HCT116 (cell line): ENCODE measurements at regions not wholly inside any gene's neighbourhood (a gene's known extent, or its start where the extent isn't known, plus 50 kb on each side); places are given as distances from the start of the nearest gene placed in this dataset.
"Not testable (repeated sequence)": the region's sequence is repeated elsewhere in the genome, so short reads cannot be mapped to it uniquely, and the experiment has no call there.

Experiments used
- ATAC-seq: fragments of 200-7000 bp; cut with Tn5 transposase; 2 replicates; pipeline ENCODE4 v1.9.1; 2020; ENCODE audit warnings: mild to moderate bottlenecking, moderate library complexity
- BruUV-seq: library from RNA; stranded (reverse); fragments of 400-500 nt; replicated peaks from 2 replicates; lab custom pipeline; 2021; lab: Mats Ljungman, UMichigan
- CTCF ChIA-PET: fragments of 300-600 bp; sonication (Branson Sonifier 250); formaldehyde crosslinking; loops from one replicate; lab custom pipeline; 2021; ENCODE audit warnings: antibody characterized with exemption; lab: Charles Lee
- POLR2A ChIA-PET: fragments of 300-600, 350-600 bp; sonication (Branson Sonifier 250); formaldehyde crosslinking; loops from one replicate; lab custom pipeline; 2021; ENCODE audit warnings: antibody characterized with exemption; lab: Charles Lee
- RAD21 ChIA-PET, 2 experiments: fragments of 300-600 bp; sonication (Branson Sonifier 250); formaldehyde crosslinking; loops; one replicate each; lab custom pipeline; 2023; ENCODE audit warnings: low total read pairs in 2 of 2; ENCODE audit not compliant: uncharacterized antibody in 2 of 2, unreplicated experiment in 2 of 2, low non-redundant PET in 1 of 2; lab: Charles Lee
- DNase-seq: peaks from one replicate; pipeline ENCODE4 v3.0.0-alpha.2; 2010; ENCODE audit warnings: low read depth, low spot score
- H2AFZ ChIP-seq: fragments of 200-600 bp; shearing (Covaris generic), sonication (generic); 2 replicates; pipeline ENCODE4 v1.6.1; 2017; ENCODE audit warnings: low read depth, mixed run types, mixed read lengths, antibody characterized with exemption, low read length; ENCODE audit not compliant: poor library complexity, severe bottlenecking
- H3K27ac ChIP-seq: 2 replicates; pipeline ENCODE4 v1.5.1; 2012; ENCODE audit warnings: low read depth, low read length
- H3K27me3 ChIP-seq: fragments of 200-600 bp; sonication (generic); 2 replicates; pipeline ENCODE4 v1.6.1; 2016; ENCODE audit warnings: mixed run types, low read length, mixed read lengths; ENCODE audit not compliant: insufficient read depth
- H3K36me3 ChIP-seq, 2 experiments: fragments of 200-500 bp in 1 of 2; fragments of 200-600 bp in 1 of 2; sonication (Bioruptor generic) in 1 of 2; sonication (generic) in 1 of 2; 2 replicates each; pipeline versions ENCODE4 v1.5.1 to v1.6.1; 2014 to 2016; ENCODE audit warnings: low read length in 2 of 2, inconsistent platforms in 1 of 2, mixed read lengths in 1 of 2, mixed run types in 1 of 2; ENCODE audit not compliant: insufficient read depth in 2 of 2, control insufficient read depth in 1 of 2
- H3K4me1 ChIP-seq, 2 experiments: fragments of 200-600 bp in 1 of 2; sonication (generic) in 1 of 2; 2 replicates each; pipeline versions ENCODE4 v1.5.1 to v1.6.1; 2012 to 2017; ENCODE audit warnings: low read length in 2 of 2, inconsistent platforms in 1 of 2, mild to moderate bottlenecking in 1 of 2, mixed read lengths in 1 of 2, mixed run types in 1 of 2, moderate library complexity in 1 of 2; ENCODE audit not compliant: insufficient read depth in 2 of 2, control insufficient read depth in 1 of 2
- H3K4me2 ChIP-seq: fragments of 200-600 bp; sonication (generic); 2 replicates; pipeline ENCODE4 v1.6.1; 2017; ENCODE audit warnings: mixed run types, low read length, mixed read lengths
- H3K4me3 ChIP-seq, 2 experiments: fragments of 200-600 bp in 1 of 2; sonication (generic) in 1 of 2; replicated peaks in 1 of 2; 2 replicates each; pipeline ENCODE4 v1.5.1; 2011 to 2016; ENCODE audit warnings: low read length in 2 of 2, control low read depth in 1 of 2, low read depth in 1 of 2, mild to moderate bottlenecking in 1 of 2, mixed read lengths in 1 of 2, mixed run types in 1 of 2
- H3K79me2 ChIP-seq: fragments of 200-600 bp; sonication (generic); 2 replicates; pipeline ENCODE4 v1.6.1; 2017; ENCODE audit warnings: mild to moderate bottlenecking, mixed run types, low read length, moderate library complexity, mixed read lengths; ENCODE audit not compliant: insufficient read depth
- H3K9ac ChIP-seq: fragments of 200-600 bp; sonication (generic); 2 replicates; pipeline ENCODE4 v1.6.1; 2016; ENCODE audit warnings: low read length, mixed read lengths
- H3K9me2 ChIP-seq: fragments of 200-600 bp; sonication (generic), shearing (Covaris generic); 2 replicates; pipeline ENCODE4 v1.6.1; 2017; ENCODE audit warnings: mixed run types, mild to moderate bottlenecking, moderate library complexity; ENCODE audit not compliant: insufficient read depth
- H3K9me3 ChIP-seq, 2 experiments: fragments of 200-500 bp in 1 of 2; fragments of 200-600 bp in 1 of 2; sonication (Bioruptor generic) in 1 of 2; sonication (generic) in 1 of 2; 2 replicates each; pipeline ENCODE4 v1.6.1; 2014 to 2017; ENCODE audit warnings: low read length in 2 of 2, mixed read lengths in 2 of 2, inconsistent platforms in 1 of 2, low read depth in 1 of 2, mild to moderate bottlenecking in 1 of 2, mixed run types in 1 of 2, moderate library complexity in 1 of 2; ENCODE audit not compliant: control insufficient read depth in 1 of 2, insufficient read depth in 1 of 2
- H4K20me1 ChIP-seq: fragments of 200-600 bp; sonication (generic), shearing (Covaris generic); 2 replicates; pipeline ENCODE4 v1.6.1; 2017; ENCODE audit warnings: mixed run types, mild to moderate bottlenecking, moderate library complexity; ENCODE audit not compliant: insufficient read depth
- CBX3 ChIP-seq: IDR thresholded peaks from 2 replicates; pipeline ENCODE4 v1.6.1; 2012; ENCODE audit warnings: low read depth
- EGR1 ChIP-seq: IDR thresholded peaks from 2 replicates; pipeline ENCODE4 v1.6.1; 2012; ENCODE audit warnings: low read depth
- ELF1 ChIP-seq: IDR thresholded peaks from 2 replicates; pipeline ENCODE4 v1.6.1; 2012; ENCODE audit warnings: low read depth, borderline replicate concordance
- EZH2 ChIP-seq: fragments of 200-600 bp; sonication (generic); IDR thresholded peaks from 2 replicates; pipeline ENCODE4 v1.6.1; 2017; ENCODE audit warnings: antibody characterized with exemption, mixed run types
- EZH2phosphoT487 ChIP-seq: fragments of 200-600 bp; IDR thresholded peaks from 2 replicates; pipeline ENCODE4 v1.6.1; 2018; ENCODE audit warnings: antibody characterized with exemption, borderline replicate concordance
- FOSL1 ChIP-seq: IDR thresholded peaks from 2 replicates; pipeline ENCODE4 v1.6.1; 2012; ENCODE audit warnings: low read depth
- JUND ChIP-seq: IDR thresholded peaks from 2 replicates; pipeline ENCODE4 v1.6.1; 2012
- POLR2A ChIP-seq: IDR thresholded peaks from 2 replicates; pipeline ENCODE4 v1.7.0; 2011; ENCODE audit warnings: borderline replicate concordance; ENCODE audit not compliant: insufficient read depth, insufficient read length; ENCODE audit errors: extremely low read depth
- POLR2AphosphoS5 ChIP-seq: IDR thresholded peaks from 2 replicates; pipeline ENCODE4 v1.6.1; 2011; ENCODE audit warnings: mild to moderate bottlenecking, low read depth, low read length, moderate library complexity
- RAD21 ChIP-seq: IDR thresholded peaks from 2 replicates; pipeline ENCODE4 v1.6.1; 2012; ENCODE audit warnings: low read depth, mild to moderate bottlenecking
- SP1 ChIP-seq: IDR thresholded peaks from 2 replicates; pipeline ENCODE4 v1.6.1; 2012; ENCODE audit warnings: low read depth
- SRF ChIP-seq: IDR thresholded peaks from 2 replicates; pipeline ENCODE4 v1.6.1; 2012; ENCODE audit warnings: low read depth
- YY1 ChIP-seq: IDR thresholded peaks from 2 replicates; pipeline ENCODE4 v1.6.1; 2011; ENCODE audit warnings: low read length, low read depth, moderate library complexity, mild to moderate bottlenecking; ENCODE audit not compliant: insufficient replicate concordance; ENCODE audit errors: extremely low read depth
- ZFX ChIP-seq: fragments of 450-650 bp; IDR thresholded peaks from 2 replicates; pipeline ENCODE4 v1.6.1; 2017
- ZNF274 ChIP-seq: fragments of 200-500 bp; sonication (Bioruptor generic); IDR thresholded peaks from 2 replicates; pipeline ENCODE4 v1.6.1; 2014; ENCODE audit warnings: mild to moderate bottlenecking, low read depth, low read length, inconsistent platforms
- intact Hi-C: fragments of 100-400 bp; cut with micrococcal nuclease; formaldehyde crosslinking; loops from 2 replicates; pipeline ENCODE4 v1.10.0; 2022
- TF ChIP-seq, protein P1 (sequence below): IDR thresholded peaks from 2 replicates; pipeline ENCODE4 v1.6.1; 2012
- TF ChIP-seq, protein P2 (sequence below): IDR thresholded peaks from 2 replicates; pipeline ENCODE4 v1.6.1; 2012; ENCODE audit warnings: low read depth
- TF ChIP-seq, protein P3 (sequence below): IDR thresholded peaks from 2 replicates; pipeline ENCODE4 v1.6.1; 2011; ENCODE audit warnings: mild to moderate bottlenecking, low read length, moderate library complexity; ENCODE audit not compliant: insufficient replicate concordance; ENCODE audit errors: extremely low read depth

DNA sequence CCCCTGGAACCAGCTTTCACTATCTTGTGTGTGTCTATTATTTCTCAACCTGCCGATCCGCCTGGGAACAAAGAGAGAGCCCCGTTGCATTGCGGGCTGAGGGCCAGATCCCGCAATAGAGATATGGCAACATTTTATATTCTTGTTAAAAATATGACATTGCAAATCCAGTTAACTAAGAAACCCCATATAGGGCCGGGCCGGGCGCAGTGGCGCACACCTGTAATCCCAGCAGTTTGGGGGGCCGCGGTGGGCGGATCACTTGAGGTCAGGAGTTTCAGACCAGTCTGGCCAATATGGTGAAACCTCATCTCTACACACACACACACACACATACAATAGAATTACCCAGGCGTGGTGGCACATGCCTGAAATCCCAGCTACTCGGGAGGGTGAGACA, 1708.4 kb upstream of the IGFBP7 start:
- intact Hi-C loops, H3K4me3 ChIP-seq: not testable (repeated sequence)

DNA sequence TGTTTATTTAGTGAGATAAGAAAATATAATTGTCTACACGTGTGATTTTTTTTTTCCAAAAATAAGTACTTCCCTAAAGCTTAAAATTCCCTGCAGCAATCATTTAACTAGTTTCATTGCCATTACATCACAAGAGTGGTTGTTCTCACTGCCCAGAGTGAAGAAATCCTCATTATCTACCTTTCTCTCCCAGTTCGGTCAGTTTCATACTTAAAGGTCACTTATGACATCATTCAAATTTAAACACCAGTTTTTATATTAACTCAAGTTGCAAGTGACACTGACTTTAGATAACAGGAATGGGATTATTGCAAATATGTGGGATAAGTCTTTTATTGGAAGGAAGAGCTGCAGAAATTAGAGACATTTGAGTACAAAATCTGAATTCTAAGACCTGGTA, 1699.8 kb upstream of the IGFBP7 start:
- Histone ChIP-seq H3K4me2 (no peak overlapping the region), H3K79me2 (no peaks in the 10 kb centered on the region), H3K4me3 (no peak overlapping the region), H3K27ac (no peak overlapping the region), H2AFZ (no peak overlapping the region), H3K9ac (no peak overlapping the region), H3K9me2 (no peaks in the 10 kb centered on the region), H3K4me1 (no peaks in the 10 kb centered on the region), H4K20me1 (no peaks in the 10 kb centered on the region), H3K9me3 (peaks cover 10 to 13% of the 10 kb centered on the region in 2 experiments; a peak in 2 of 4 replicates), H3K36me3 (no peaks in the 10 kb centered on the region), H3K27me3 (no peaks in the 10 kb centered on the region)
- intact Hi-C loops = no loop called here
- no TSS peak for BruUV-seq
- ATAC-seq = no peak
- DNase-seq = no peak
- ChIA-PET CTCF (no interaction called here), RAD21 (no interaction called here), POLR2A (no interaction called here)
- TF ChIP-seq ZNF274 (no peak), EZH2phosphoT487 (no peak), ELF1 (no peak), EZH2 (no peak), FOSL1 (no peak), EGR1 (no peak), CBX3 (no peak), JUND (no peak), RAD21 (no peak), ZFX (no peak), SP1 (no peak), SRF (no peak), YY1 (no peak), POLR2A (no peak), POLR2AphosphoS5 (no peak)
- TF ChIP-seq, protein P1, sequence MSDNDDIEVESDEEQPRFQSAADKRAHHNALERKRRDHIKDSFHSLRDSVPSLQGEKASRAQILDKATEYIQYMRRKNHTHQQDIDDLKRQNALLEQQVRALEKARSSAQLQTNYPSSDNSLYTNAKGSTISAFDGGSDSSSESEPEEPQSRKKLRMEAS = no peak
- TF ChIP-seq, protein P2, sequence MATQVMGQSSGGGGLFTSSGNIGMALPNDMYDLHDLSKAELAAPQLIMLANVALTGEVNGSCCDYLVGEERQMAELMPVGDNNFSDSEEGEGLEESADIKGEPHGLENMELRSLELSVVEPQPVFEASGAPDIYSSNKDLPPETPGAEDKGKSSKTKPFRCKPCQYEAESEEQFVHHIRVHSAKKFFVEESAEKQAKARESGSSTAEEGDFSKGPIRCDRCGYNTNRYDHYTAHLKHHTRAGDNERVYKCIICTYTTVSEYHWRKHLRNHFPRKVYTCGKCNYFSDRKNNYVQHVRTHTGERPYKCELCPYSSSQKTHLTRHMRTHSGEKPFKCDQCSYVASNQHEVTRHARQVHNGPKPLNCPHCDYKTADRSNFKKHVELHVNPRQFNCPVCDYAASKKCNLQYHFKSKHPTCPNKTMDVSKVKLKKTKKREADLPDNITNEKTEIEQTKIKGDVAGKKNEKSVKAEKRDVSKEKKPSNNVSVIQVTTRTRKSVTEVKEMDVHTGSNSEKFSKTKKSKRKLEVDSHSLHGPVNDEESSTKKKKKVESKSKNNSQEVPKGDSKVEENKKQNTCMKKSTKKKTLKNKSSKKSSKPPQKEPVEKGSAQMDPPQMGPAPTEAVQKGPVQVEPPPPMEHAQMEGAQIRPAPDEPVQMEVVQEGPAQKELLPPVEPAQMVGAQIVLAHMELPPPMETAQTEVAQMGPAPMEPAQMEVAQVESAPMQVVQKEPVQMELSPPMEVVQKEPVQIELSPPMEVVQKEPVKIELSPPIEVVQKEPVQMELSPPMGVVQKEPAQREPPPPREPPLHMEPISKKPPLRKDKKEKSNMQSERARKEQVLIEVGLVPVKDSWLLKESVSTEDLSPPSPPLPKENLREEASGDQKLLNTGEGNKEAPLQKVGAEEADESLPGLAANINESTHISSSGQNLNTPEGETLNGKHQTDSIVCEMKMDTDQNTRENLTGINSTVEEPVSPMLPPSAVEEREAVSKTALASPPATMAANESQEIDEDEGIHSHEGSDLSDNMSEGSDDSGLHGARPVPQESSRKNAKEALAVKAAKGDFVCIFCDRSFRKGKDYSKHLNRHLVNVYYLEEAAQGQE = no peak
- TF ChIP-seq, protein P3, sequence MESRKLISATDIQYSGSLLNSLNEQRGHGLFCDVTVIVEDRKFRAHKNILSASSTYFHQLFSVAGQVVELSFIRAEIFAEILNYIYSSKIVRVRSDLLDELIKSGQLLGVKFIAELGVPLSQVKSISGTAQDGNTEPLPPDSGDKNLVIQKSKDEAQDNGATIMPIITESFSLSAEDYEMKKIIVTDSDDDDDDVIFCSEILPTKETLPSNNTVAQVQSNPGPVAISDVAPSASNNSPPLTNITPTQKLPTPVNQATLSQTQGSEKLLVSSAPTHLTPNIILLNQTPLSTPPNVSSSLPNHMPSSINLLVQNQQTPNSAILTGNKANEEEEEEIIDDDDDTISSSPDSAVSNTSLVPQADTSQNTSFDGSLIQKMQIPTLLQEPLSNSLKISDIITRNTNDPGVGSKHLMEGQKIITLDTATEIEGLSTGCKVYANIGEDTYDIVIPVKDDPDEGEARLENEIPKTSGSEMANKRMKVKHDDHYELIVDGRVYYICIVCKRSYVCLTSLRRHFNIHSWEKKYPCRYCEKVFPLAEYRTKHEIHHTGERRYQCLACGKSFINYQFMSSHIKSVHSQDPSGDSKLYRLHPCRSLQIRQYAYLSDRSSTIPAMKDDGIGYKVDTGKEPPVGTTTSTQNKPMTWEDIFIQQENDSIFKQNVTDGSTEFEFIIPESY = no peak

More for the DNA sequence above, 1708.4 kb upstream of the IGFBP7 start:
- RAD21 ChIA-PET, H4K20me1 ChIP-seq, H3K4me1 ChIP-seq, H3K9ac ChIP-seq, H2AFZ ChIP-seq, ATAC-seq, DNase-seq, H3K27me3 ChIP-seq, H3K36me3 ChIP-seq, POLR2A ChIA-PET, H3K9me2 ChIP-seq, BruUV-seq, H3K27ac ChIP-seq, H3K4me2 ChIP-seq, CTCF ChIA-PET, H3K79me2 ChIP-seq: not testable (repeated sequence)
- peaks cover 4 to 19% of the 10 kb centered on the region in 2 experiments; a peak in 2 of 4 replicates for H3K9me3 ChIP-seq
